ENCODE measurements at regions not wholly inside any gene's neighbourhood (a gene's known extent, or its start where the extent isn't known, plus 50 kb on each side); places are given as distances from the start of the nearest gene placed in this dataset.

- 82% methylated on average over 8 of the region's 8 CpGs for WGBS
- intact Hi-C loops (cut with DNase I): no loop called here
- Histone ChIP-seq H3K27ac (no peak overlapping the region), H3K4me1 (replicated peaks) (no peaks in the 10 kb centered on the region), H3K4me3 (no peak overlapping the region), H3K27me3 (replicated peaks; ENCODE audit: insufficient read depth) (no peaks in the 10 kb centered on the region), H3K9me3 (no peaks in the 10 kb centered on the region), H3K36me3 (no peaks in the 10 kb centered on the region)
- no peak for TF ChIP-seq POLR2AphosphoS5 (IDR thresholded peaks at IDR 0.05)
- no peak for TF ChIP-seq POLR2A (IDR thresholded peaks at IDR 0.05)
- TF ChIP-seq, protein P1, sequence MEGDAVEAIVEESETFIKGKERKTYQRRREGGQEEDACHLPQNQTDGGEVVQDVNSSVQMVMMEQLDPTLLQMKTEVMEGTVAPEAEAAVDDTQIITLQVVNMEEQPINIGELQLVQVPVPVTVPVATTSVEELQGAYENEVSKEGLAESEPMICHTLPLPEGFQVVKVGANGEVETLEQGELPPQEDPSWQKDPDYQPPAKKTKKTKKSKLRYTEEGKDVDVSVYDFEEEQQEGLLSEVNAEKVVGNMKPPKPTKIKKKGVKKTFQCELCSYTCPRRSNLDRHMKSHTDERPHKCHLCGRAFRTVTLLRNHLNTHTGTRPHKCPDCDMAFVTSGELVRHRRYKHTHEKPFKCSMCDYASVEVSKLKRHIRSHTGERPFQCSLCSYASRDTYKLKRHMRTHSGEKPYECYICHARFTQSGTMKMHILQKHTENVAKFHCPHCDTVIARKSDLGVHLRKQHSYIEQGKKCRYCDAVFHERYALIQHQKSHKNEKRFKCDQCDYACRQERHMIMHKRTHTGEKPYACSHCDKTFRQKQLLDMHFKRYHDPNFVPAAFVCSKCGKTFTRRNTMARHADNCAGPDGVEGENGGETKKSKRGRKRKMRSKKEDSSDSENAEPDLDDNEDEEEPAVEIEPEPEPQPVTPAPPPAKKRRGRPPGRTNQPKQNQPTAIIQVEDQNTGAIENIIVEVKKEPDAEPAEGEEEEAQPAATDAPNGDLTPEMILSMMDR (IDR thresholded peaks at IDR 0.05): no peak
- DNase-seq (ENCODE audit: low spot score): no peak
Measured at GRCh38 chr22:27476729-27477128, 324.8 kb downstream of the MN1 start.

- Histone ChIP-seq H3K27me3 (replicated peaks; ENCODE audit: insufficient read depth) (no peaks in the 10 kb centered on the region), H3K9me3 (no peaks in the 10 kb centered on the region), H3K4me3 (no peak overlapping the region), H3K27ac (no peak overlapping the region), H3K4me1 (replicated peaks) (no peaks in the 10 kb centered on the region), H3K36me3 (no peaks in the 10 kb centered on the region)
- no peak for TF ChIP-seq POLR2A (IDR thresholded peaks at IDR 0.05)
- TF ChIP-seq, protein P1 (IDR thresholded peaks at IDR 0.05): no peak
- no peak for DNase-seq (ENCODE audit: low spot score)
- intact Hi-C loops (cut with DNase I): no loop called here
- whole genome bisulfite sequencing: 94% methylated on average over 7 of the region's 7 CpGs
Measured at GRCh38 chr22:27477171-27477570, 324.4 kb downstream of the MN1 start.

GRCh38 chr22:27480487-27480886 lies 321.1 kb downstream of the MN1 start:
- no peaks in the 10 kb centered on the region for H3K4me1 ChIP-seq (replicated peaks)
- H3K27ac ChIP-seq: no peak overlapping the region
- no peak for TF ChIP-seq POLR2A (IDR thresholded peaks at IDR 0.05)
- TF ChIP-seq, protein P1 (IDR thresholded peaks at IDR 0.05): no peak
- no peak for TF ChIP-seq POLR2AphosphoS5 (IDR thresholded peaks at IDR 0.05)
- DNase-seq (ENCODE audit: low spot score): no peak
- intact Hi-C loops (cut with DNase I): no loop called here
- no peaks in the 10 kb centered on the region for H3K36me3 ChIP-seq
- H3K4me3 ChIP-seq: no peak overlapping the region
- no peaks in the 10 kb centered on the region for H3K9me3 ChIP-seq
- no peaks in the 10 kb centered on the region for H3K27me3 ChIP-seq (replicated peaks; ENCODE audit: insufficient read depth)
- WGBS: 54% methylated on average over 9 of the region's 9 CpGs

DNA sequence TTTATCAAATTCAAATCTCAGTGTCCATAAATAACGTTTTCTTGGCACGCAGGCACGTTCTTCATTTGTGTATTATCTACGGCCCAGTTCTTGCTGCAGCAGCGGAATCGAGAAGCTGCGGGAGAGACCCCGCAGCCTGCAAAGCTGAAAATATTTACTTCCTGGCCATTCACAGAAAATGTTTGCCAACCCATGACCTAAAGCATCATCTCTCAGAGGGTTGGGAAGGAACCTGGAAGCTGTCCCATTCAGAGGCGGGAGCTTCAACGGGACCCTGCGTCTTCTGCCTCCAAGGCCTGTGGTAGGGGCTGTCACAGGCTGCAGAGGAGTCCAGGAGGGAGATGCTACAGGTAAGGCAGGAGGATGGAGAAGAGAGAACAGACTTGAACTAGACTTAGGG lies 319.2 kb downstream of the MN1 start:
- Histone ChIP-seq H3K4me3 (no peak overlapping the region), H3K4me1 (replicated peaks) (no peaks in the 10 kb centered on the region), H3K36me3 (no peaks in the 10 kb centered on the region), H3K9me3 (no peaks in the 10 kb centered on the region), H3K27me3 (replicated peaks; ENCODE audit: insufficient read depth) (no peaks in the 10 kb centered on the region), H3K27ac (no peak overlapping the region)
- no peak for DNase-seq (ENCODE audit: low spot score)
- intact Hi-C loops (cut with DNase I): no loop called here
- TF ChIP-seq POLR2AphosphoS5 (IDR thresholded peaks at IDR 0.05): no peak
- no peak for TF ChIP-seq POLR2A (IDR thresholded peaks at IDR 0.05)
- TF ChIP-seq, protein P1 (IDR thresholded peaks at IDR 0.05): no peak
- 51% methylated on average over 11 of the region's 11 CpGs for WGBS

- intact Hi-C loops (cut with DNase I): no loop called here
- TF ChIP-seq, protein P1 (IDR thresholded peaks at IDR 0.05): no peak
- TF ChIP-seq POLR2A (IDR thresholded peaks at IDR 0.05) (no peak), POLR2AphosphoS5 (IDR thresholded peaks at IDR 0.05) (no peak)
- H3K4me3 ChIP-seq: no peak overlapping the region
- WGBS: 81% methylated on average over 12 of the region's 12 CpGs
- H3K27ac ChIP-seq: no peak overlapping the region
- no peaks in the 10 kb centered on the region for H3K36me3 ChIP-seq
- no peaks in the 10 kb centered on the region for H3K4me1 ChIP-seq (replicated peaks)
- no peaks in the 10 kb centered on the region for H3K27me3 ChIP-seq (replicated peaks; ENCODE audit: insufficient read depth)
- H3K9me3 ChIP-seq: no peaks in the 10 kb centered on the region
- DNase-seq (ENCODE audit: low spot score): no peak
Measured at GRCh38 chr22:27483095-27483785, 318.3 kb downstream of the MN1 start.

All from prostate gland (tissue), 2 donors.